Heart left ventricle (tissue), 13 donors: ENCODE measurements at regions not wholly inside any gene's neighbourhood (a gene's known extent, or its start where the extent isn't known, plus 50 kb on each side); places are given as distances from the start of the nearest gene placed in this dataset.

Experiments
- POLR2A ChIP-seq, 2 donors: fragments of 450-650 bp; IDR thresholded peaks; one replicate each; pipeline ENCODE4 v1.6.1; 2017; ENCODE audit warnings: antibody characterized with exemption in 2 of 2, mild to moderate bottlenecking in 2 of 2, moderate library complexity in 2 of 2
- TF ChIP-seq, protein P1 (sequence below), 12 donors: fragments of 200-600 bp; sonication (generic) in 4 of 12; IDR thresholded peaks; one replicate each; pipeline versions ENCODE4 v1.5.0 to v1.8.0; 2018 to 2022; ENCODE audit warnings: antibody characterized with exemption in 12 of 12, mild to moderate bottlenecking in 5 of 12
- donor health status: ischemic (EF 13 %, LVEDD 7.1; RV severe dilation, severe dysfunction).
- donor health status: DM: no; HTN: yes; CAD: no.
- donor health status: DM: no; HTN: no; CAD: no.
- donor health status: ischemic (EF 25% LVEDD 6.9; RV normal size, moderate dysfunction).
- donor health status: ischemic (EF 25% LVEDD 5.7; RV mildly dilated, moderate dysfunction).
- donor health status: ischemic (EF 35%, LVEDD 5.7; RV mildly dilated, moderate dysfunction).
- donor health status: nonischemic (EF 11% LVEDD 7.7; RV severe dilation, severe dysfunction).
- donor health status: DM: yes; HTN: yes; CAD: no.
- donor health status: PGD.
- donor health status: ischemic (EF 29% LVEDD 5.4; RV normal size, mild dysfunction).
- donor health status: nonischemic (EF 23%, LVEDD 6.1; RV moderate dilation, normal function).

DNA sequence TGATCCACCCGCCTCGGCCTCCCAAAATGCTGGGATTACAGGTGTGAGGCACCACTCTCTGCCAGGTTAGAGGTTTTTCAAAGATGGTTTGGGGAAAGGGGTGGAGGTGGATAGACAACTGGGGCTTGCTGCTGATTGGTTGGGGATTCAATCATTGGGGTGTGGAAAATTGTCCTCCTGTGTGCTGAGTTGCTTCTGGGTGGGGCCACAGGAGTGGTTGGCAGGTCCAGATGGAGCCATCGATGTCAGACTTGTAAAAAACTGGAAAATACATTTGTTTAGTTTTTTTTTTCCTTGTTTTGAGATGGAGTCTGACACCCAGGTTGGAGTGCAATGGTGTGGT lies 61.9 kb upstream of the CLINT1 start:
- TF ChIP-seq, protein P1, sequence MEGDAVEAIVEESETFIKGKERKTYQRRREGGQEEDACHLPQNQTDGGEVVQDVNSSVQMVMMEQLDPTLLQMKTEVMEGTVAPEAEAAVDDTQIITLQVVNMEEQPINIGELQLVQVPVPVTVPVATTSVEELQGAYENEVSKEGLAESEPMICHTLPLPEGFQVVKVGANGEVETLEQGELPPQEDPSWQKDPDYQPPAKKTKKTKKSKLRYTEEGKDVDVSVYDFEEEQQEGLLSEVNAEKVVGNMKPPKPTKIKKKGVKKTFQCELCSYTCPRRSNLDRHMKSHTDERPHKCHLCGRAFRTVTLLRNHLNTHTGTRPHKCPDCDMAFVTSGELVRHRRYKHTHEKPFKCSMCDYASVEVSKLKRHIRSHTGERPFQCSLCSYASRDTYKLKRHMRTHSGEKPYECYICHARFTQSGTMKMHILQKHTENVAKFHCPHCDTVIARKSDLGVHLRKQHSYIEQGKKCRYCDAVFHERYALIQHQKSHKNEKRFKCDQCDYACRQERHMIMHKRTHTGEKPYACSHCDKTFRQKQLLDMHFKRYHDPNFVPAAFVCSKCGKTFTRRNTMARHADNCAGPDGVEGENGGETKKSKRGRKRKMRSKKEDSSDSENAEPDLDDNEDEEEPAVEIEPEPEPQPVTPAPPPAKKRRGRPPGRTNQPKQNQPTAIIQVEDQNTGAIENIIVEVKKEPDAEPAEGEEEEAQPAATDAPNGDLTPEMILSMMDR (IDR thresholded peaks at IDR 0.05), result no peak
- no peak for TF ChIP-seq POLR2A (IDR thresholded peaks at IDR 0.05)
